AG09319 (cell line): ENCODE measurements at regions not wholly inside any gene's neighbourhood (a gene's known extent, or its start where the extent isn't known, plus 50 kb on each side); places are given as distances from the start of the nearest gene placed in this dataset.

Experiments used
- DNase-seq: peaks from one replicate; pipeline ENCODE4 v3.0.0-alpha.2; 2010; ENCODE audit warnings: low read depth; ENCODE audit errors: extremely low read depth
- CTCF ChIP-seq: IDR thresholded peaks from 2 replicates; pipeline ENCODE4 v1.5.1; 2011; ENCODE audit warnings: low read depth, mild to moderate bottlenecking, inconsistent platforms, low read length, moderate library complexity

- no peak for DNase-seq
- no peak for TF ChIP-seq CTCF
Observed at GRCh38 chr3:102745881-102746280, 311.1 kb downstream of the ZPLD1 start.

DNA sequence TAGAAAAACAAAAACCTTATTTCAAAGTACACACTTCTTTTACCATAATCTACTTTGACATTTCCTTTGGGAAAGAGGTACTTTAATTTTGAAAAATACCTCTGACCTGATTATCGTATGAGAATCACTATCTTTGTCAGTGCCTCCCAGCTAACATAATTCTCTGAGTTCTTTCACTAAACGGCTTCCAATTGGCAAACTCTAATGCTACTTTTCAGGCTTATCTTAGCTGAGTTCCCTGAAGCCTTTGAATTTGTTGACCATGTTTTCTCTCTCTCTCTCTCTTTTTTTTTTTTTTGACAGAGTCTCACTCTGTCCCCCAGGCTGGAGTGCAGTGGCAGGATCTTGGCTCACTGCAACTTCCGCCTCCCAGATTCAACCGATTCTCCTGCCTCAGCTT, 312.8 kb downstream of the ZPLD1 start:
- DNase-seq, result no peak
- TF ChIP-seq CTCF, result no peak

DNA sequence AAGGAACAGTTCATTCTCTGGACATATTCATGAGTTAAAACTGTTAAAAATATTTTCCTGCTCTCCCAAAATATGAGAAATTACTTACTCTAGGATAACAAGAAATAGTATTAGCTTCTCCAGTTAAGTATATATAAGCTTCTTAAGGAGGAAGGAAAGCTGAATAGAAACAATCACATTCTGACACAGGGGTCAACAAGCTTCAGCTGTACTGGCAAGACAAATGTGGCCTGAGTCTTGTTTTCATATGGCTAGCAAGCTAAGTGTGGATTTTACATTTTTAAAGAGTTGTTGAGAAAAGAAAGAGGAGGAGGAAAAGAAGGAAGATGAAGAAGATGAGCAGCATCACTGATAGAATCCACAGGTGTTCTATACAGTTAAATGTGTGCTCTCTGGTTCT, 313.8 kb downstream of the ZPLD1 start:
- no peak for TF ChIP-seq CTCF
- DNase-seq, result no peak

- no peak for DNase-seq
Observed at GRCh38 chr3:102750322-102750721, 315.5 kb downstream of the ZPLD1 start.

DNA sequence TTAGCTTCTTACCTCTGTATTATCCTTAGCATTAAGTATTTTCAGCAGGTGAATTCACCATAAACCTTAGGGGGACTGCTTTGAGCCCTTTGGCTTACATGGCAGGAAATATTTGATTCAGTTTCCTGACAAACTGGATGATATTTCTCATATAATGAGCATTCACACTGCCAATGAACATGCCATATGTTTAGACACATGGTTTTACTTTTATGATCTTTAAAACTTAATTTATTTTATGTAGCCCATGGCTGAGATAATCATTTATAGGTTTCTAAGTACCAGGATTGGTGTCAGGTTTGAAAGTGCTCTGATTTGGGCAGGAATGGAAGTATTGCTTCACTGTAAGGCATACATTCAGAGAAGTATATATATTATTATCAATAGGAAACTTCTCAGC, 319.1 kb downstream of the ZPLD1 start:
- DNase-seq, result no peak
- TF ChIP-seq CTCF, result no peak

More at GRCh38 chr3:102750322-102750721, 315.5 kb downstream of the ZPLD1 start:
- no peak for TF ChIP-seq CTCF

DNA sequence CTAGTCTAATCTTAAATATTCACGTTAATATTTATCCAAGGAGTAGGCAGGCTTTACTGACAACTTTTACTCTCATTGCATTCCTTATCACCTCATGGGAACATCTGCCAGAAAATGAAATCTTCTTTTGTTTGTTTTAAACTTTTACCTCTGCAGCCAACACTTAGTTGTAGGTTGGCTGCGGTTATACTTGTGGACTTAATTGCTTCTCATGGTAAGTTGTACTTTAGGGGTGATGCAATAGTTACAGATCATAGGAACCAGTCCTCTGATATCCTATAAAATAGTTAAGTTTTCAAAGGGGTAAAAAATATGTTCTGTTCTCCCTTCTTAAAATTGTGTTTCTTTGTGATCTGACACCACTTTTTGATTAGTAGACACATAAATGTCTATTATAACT, 321.9 kb downstream of the ZPLD1 start:
- TF ChIP-seq CTCF, result no peak

GRCh38 chr3:102757950-102758349, 323.1 kb downstream of the ZPLD1 start:
- DNase-seq, result no peak
- no peak for TF ChIP-seq CTCF

More for the DNA sequence above, 321.9 kb downstream of the ZPLD1 start:
- DNase-seq, result no peak
